Gastroesophageal sphincter (tissue), 4 donors: ENCODE measurements at regions not wholly inside any gene's neighbourhood (a gene's known extent, or its start where the extent isn't known, plus 50 kb on each side); places are given as distances from the start of the nearest gene placed in this dataset.

Source experiments
- ATAC-seq: fragments of 150-250 bp; one replicate; pipeline ENCODE4 v1.9.1; 2016; ENCODE audit warnings: mild to moderate bottlenecking, moderate library complexity
- H3K27ac ChIP-seq, 4 donors: fragments of 200-600 bp; sonication (generic) in 3 of 4; 1 replicate in 3 of 4; 2 replicates in 1 of 4; pipeline ENCODE4 v1.5.1; 2016 to 2019
- H3K27me3 ChIP-seq: fragments of 200-600 bp; sonication (generic); one replicate; pipeline ENCODE4 v1.5.1; 2019
- H3K36me3 ChIP-seq, 2 donors: fragments of 200-600 bp; sonication (generic); one replicate each; pipeline ENCODE4 v1.5.1; 2019; ENCODE audit warnings: control low read depth in 1 of 2
- H3K4me1 ChIP-seq, 3 donors: fragments of 200-600 bp; sonication (generic); 1 replicate in 2 of 3; 2 replicates in 1 of 3; pipeline ENCODE4 v1.5.1; 2016 to 2019; ENCODE audit warnings: control low read depth in 2 of 3
- H3K4me3 ChIP-seq, 2 donors: fragments of 200-600 bp; sonication (generic); one replicate each; pipeline ENCODE4 v1.5.1; 2019; ENCODE audit warnings: mild to moderate bottlenecking in 1 of 2, moderate library complexity in 1 of 2
- H3K9me3 ChIP-seq, 3 donors: fragments of 200-600 bp; sonication (generic); one replicate each; pipeline ENCODE4 v1.5.1; 2017 to 2019; ENCODE audit warnings: control low read depth in 2 of 3
- CTCF ChIP-seq, 4 experiments: fragments of 200-600 bp in 2 of 4; fragments of 450-650 bp in 2 of 4; sonication (generic) in 1 of 4; IDR thresholded peaks; one replicate each; pipeline ENCODE4 v1.5.1; 2017 to 2019; ENCODE audit warnings: antibody characterized with exemption in 4 of 4, mild to moderate bottlenecking in 2 of 4, moderate library complexity in 2 of 4
- EP300 ChIP-seq: sonication (generic); formaldehyde crosslinking; IDR thresholded peaks from one replicate; pipeline ENCODE4 v1.6.1; 2017; ENCODE audit warnings: antibody characterized with exemption, mild to moderate bottlenecking
- POLR2A ChIP-seq, 2 donors: fragments of 450-650 bp; IDR thresholded peaks; one replicate each; pipeline ENCODE4 v1.6.1; 2017; ENCODE audit warnings: antibody characterized with exemption in 2 of 2, mild to moderate bottlenecking in 2 of 2, moderate library complexity in 1 of 2
- POLR2AphosphoS5 ChIP-seq: sonication (generic); formaldehyde crosslinking; IDR thresholded peaks from one replicate; pipeline ENCODE4 v1.6.1; 2017; ENCODE audit warnings: antibody characterized with exemption
- WGBS, 2 donors: methylation state at CpG; one replicate each; pipeline ENCODE4 v1.1.5; 2018; ENCODE audit warnings: low coverage in 1 of 2; 5-methylcytosine and 5-hydroxymethylcytosine counted together

- Histone ChIP-seq H3K9me3 (no peaks in the 10 kb centered on the region), H3K4me3 (no peak overlapping the region), H3K36me3 (no peaks in the 10 kb centered on the region), H3K27ac (no peak overlapping the region), H3K27me3 (no peaks in the 10 kb centered on the region), H3K4me1 (no peaks in the 10 kb centered on the region)
- no peak for TF ChIP-seq POLR2AphosphoS5
- no peak for TF ChIP-seq CTCF (IDR thresholded peaks at IDR 0.05)
- no peak for TF ChIP-seq EP300
- TF ChIP-seq POLR2A (IDR thresholded peaks at IDR 0.05): no peak
- no peak for ATAC-seq
- WGBS, 2 donors: 60 to 67% methylated on average over 1 of the region's 1 CpG
These were observed 256.8 kb downstream of the CDK5RAP2 start for GRCh38 chr9:120323125-120323524.

GRCh38 chr9:120319452-120319851 is 260.5 kb downstream of the CDK5RAP2 start:
- no peak overlapping the region for H3K4me3 ChIP-seq
- no peak overlapping the region for H3K27ac ChIP-seq
- TF ChIP-seq POLR2A (IDR thresholded peaks at IDR 0.05) (no peak), POLR2AphosphoS5 (no peak), EP300 (no peak), CTCF (IDR thresholded peaks at IDR 0.05) (no peak)
- 75 to 88% methylated on average over 3 of the region's 3 CpGs for WGBS, 2 donors
- peaks cover 0 to 2% (median 0%) of the 10 kb centered on the region in 3 donors for H3K9me3 ChIP-seq
- H3K27me3 ChIP-seq: no peaks in the 10 kb centered on the region
- no peak for ATAC-seq
- no peaks in the 10 kb centered on the region for H3K36me3 ChIP-seq
- no peaks in the 10 kb centered on the region for H3K4me1 ChIP-seq

DNA sequence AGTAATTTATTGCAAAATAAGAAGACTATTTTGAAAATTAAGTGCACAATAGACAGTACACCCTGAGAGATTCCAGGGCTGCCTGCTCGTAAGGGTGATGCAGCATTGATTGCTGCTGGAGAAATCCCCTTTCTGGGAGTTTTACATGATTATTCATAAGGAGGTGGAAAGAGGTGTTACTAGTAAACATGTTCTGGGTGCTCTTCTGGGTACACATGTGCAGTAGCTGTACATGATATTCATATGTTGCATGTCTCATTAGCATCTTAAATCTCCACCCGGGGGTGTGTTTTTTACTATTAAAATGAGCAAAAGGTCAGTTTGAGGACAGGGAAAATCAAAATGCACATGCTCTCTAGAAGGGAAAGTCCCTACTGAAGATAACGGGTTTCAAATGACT is 264.8 kb downstream of the CDK5RAP2 start:
- Histone ChIP-seq H3K27ac (no peak overlapping the region), H3K9me3 (peaks cover 0 to 9% (median 0%) of the 10 kb centered on the region in 3 donors), H3K27me3 (no peaks in the 10 kb centered on the region), H3K4me1 (no peaks in the 10 kb centered on the region), H3K4me3 (no peak overlapping the region), H3K36me3 (no peaks in the 10 kb centered on the region)
- TF ChIP-seq EP300 (no peak), POLR2AphosphoS5 (no peak), POLR2A (IDR thresholded peaks at IDR 0.05) (no peak), CTCF (IDR thresholded peaks at IDR 0.05) (no peak)
- WGBS, 2 donors: 61 to 86% methylated on average over 2 to 3 of the region's 3 CpGs
- ATAC-seq: no peak

DNA sequence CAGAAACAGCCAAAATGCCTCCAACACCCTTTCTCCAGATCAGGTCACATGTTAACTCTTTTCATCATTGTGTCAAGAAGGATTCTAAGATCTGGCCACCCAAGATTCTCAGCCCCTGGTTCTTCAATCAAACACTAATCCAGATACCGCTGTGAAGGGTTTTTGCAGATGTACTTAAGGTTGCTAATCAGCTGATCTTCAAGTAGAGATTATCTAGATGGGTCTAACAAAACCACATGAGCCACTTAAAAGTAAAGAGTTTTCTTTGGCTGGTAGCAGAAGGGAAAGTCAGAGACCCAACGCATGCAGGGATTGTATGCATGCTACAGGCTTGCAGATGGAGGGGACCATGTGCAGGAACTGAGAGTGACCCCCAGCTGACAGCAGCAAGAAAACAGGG is 267.9 kb downstream of the CDK5RAP2 start:
- WGBS, 2 donors: 88 to 100% methylated on average over 1 to 2 of the region's 2 CpGs
- TF ChIP-seq CTCF (IDR thresholded peaks at IDR 0.05): no peak
- no peak for TF ChIP-seq EP300
- TF ChIP-seq POLR2A (IDR thresholded peaks at IDR 0.05): no peak
- no peak for TF ChIP-seq POLR2AphosphoS5
- Histone ChIP-seq H3K27ac (no peak overlapping the region), H3K4me1 (no peaks in the 10 kb centered on the region), H3K4me3 (no peak overlapping the region), H3K36me3 (no peaks in the 10 kb centered on the region), H3K27me3 (no peaks in the 10 kb centered on the region), H3K9me3 (peaks cover 0 to 9% (median 0%) of the 10 kb centered on the region in 3 donors)
- no peak for ATAC-seq

DNA sequence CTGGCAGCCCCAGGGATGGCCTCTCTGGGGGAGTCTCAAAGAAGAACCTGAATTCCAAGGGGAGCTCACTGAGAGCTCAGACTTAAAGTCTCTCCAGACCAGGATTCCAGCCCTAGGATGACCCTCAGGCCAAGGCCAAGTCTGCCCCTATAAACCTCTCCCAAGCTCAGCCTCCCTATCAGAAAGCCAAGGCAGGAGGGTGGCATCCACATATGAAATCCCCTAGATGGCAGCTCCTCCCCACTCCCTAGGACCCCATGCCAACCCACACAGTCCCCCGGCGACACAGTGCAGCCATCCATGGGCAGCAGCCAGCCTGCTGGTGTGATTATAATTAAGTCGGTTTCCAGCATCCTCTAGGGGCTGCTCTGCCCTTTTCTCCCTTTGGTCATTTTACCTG is 269.9 kb downstream of the CDK5RAP2 start:
- Histone ChIP-seq H3K9me3 (peaks cover 0 to 9% (median 0%) of the 10 kb centered on the region in 3 donors), H3K27ac (no peak overlapping the region), H3K36me3 (no peaks in the 10 kb centered on the region), H3K27me3 (no peaks in the 10 kb centered on the region), H3K4me1 (no peaks in the 10 kb centered on the region), H3K4me3 (no peak overlapping the region)
- no peak for ATAC-seq
- no peak for TF ChIP-seq CTCF (IDR thresholded peaks at IDR 0.05)
- no peak for TF ChIP-seq EP300
- TF ChIP-seq POLR2A (IDR thresholded peaks at IDR 0.05): no peak
- WGBS, 2 donors: 58 to 83% methylated on average over 2 to 3 of the region's 3 CpGs
